WTC11 (cell line): ENCODE measurements at regions not wholly inside any gene's neighbourhood (a gene's known extent, or its start where the extent isn't known, plus 50 kb on each side); places are given as distances from the start of the nearest gene placed in this dataset.

Source experiments
- ATAC-seq: fragments of 200-7000 bp; cut with Tn5 transposase; 2 replicates; pipeline ENCODE4 v1.10.0; 2021; ENCODE audit warnings: mild to moderate bottlenecking, moderate library complexity
- CTCF ChIA-PET: fragments of 300-600 bp; sonication (Branson Sonifier 250); formaldehyde crosslinking; loops from one replicate; lab custom pipeline; 2021; ENCODE audit warnings: antibody characterized with exemption; lab: Charles Lee
- POLR2A ChIA-PET: fragments of 350-600 bp; sonication (Branson Sonifier 250); formaldehyde crosslinking; loops from one replicate; lab custom pipeline; 2021; ENCODE audit warnings: antibody characterized with exemption; lab: Charles Lee
- DNase-seq: peaks from one replicate; pipeline ENCODE4 v3.0.0; 2021; ENCODE audit warnings: low spot score
- H3K27ac Mint-ChIP-seq: 2 replicates; pipeline ENCODE4 v1.8.0; 2021; ENCODE audit warnings: mixed read lengths
- H3K27me3 Mint-ChIP-seq: 2 replicates; pipeline ENCODE4 v1.8.0; 2021; ENCODE audit warnings: low read depth, mild to moderate bottlenecking, moderate library complexity, mixed read lengths
- H3K36me3 Mint-ChIP-seq: 2 replicates; pipeline ENCODE4 v1.8.0; 2021; ENCODE audit warnings: mixed read lengths
- H3K4me1 Mint-ChIP-seq: 2 replicates; pipeline ENCODE4 v1.8.0; 2022; ENCODE audit warnings: mixed read lengths
- H3K4me3 Mint-ChIP-seq: 2 replicates; pipeline ENCODE4 v1.8.0; 2021; ENCODE audit warnings: mild to moderate bottlenecking, moderate library complexity, mixed read lengths
- H3K9me3 Mint-ChIP-seq: 2 replicates; pipeline ENCODE4 v1.8.0; 2021; ENCODE audit warnings: mixed read lengths
- ATF1 ChIP-seq: sonication (generic); formaldehyde crosslinking; IDR thresholded peaks from 2 replicates; pipeline ENCODE4 v1.8.1; 2023; ENCODE audit warnings: mild to moderate bottlenecking, moderate library complexity, missing genetic modification reagents
- CREB1 ChIP-seq: sonication (generic); formaldehyde crosslinking; IDR thresholded peaks from 2 replicates; pipeline ENCODE4 v1.8.0; 2023; ENCODE audit warnings: mild to moderate bottlenecking, missing genetic modification reagents
- ELF4 ChIP-seq: sonication (generic); formaldehyde crosslinking; IDR thresholded peaks from 2 replicates; pipeline ENCODE4 v1.8.1; 2022; ENCODE audit warnings: low read depth, mild to moderate bottlenecking, moderate library complexity, missing genetic modification reagents
- GRHL2 ChIP-seq: fragments of 250-450 bp; sonication (Bioruptor Pico); IDR thresholded peaks from 2 replicates; pipeline ENCODE4 v1.8.0; 2022; ENCODE audit warnings: mild to moderate bottlenecking, moderate library complexity; ENCODE audit not compliant: insufficient replicate concordance, severe bottlenecking
- MXD4 ChIP-seq: fragments of 250-450 bp; sonication (Bioruptor Pico); IDR thresholded peaks from 2 replicates; pipeline ENCODE4 v1.8.0; 2021; ENCODE audit warnings: mild to moderate bottlenecking, moderate library complexity, borderline replicate concordance
- NFE2L1 ChIP-seq: sonication (generic); formaldehyde crosslinking; IDR thresholded peaks from 2 replicates; pipeline ENCODE4 v1.8.1; 2023; ENCODE audit warnings: missing genetic modification reagents
- RORB ChIP-seq: fragments of 250-450 bp; sonication (Bioruptor Pico); IDR thresholded peaks from 2 replicates; pipeline ENCODE4 v1.9.0; 2021; ENCODE audit warnings: mild to moderate bottlenecking
- TEAD1 ChIP-seq: sonication (generic); formaldehyde crosslinking; IDR thresholded peaks from 2 replicates; pipeline ENCODE4 v1.8.0; 2022; ENCODE audit warnings: mild to moderate bottlenecking, missing genetic modification reagents
- ZNF121 ChIP-seq: sonication (generic); formaldehyde crosslinking; IDR thresholded peaks from 2 replicates; pipeline ENCODE4 v1.8.0; 2023; ENCODE audit warnings: missing genetic modification reagents
- ZNF138 ChIP-seq: sonication (generic); formaldehyde crosslinking; conservative IDR thresholded peaks from 2 replicates; pipeline ENCODE4 v1.8.1; 2022; ENCODE audit warnings: mild to moderate bottlenecking, moderate library complexity, missing genetic modification reagents
- ZNF232 ChIP-seq: sonication (generic); formaldehyde crosslinking; IDR thresholded peaks from 2 replicates; pipeline ENCODE4 v1.8.0; 2022; ENCODE audit warnings: mild to moderate bottlenecking, missing genetic modification reagents
- TF ChIP-seq, protein P1 (sequence below): sonication (generic); formaldehyde crosslinking; conservative IDR thresholded peaks from 2 replicates; pipeline ENCODE4 v1.8.1; 2022; ENCODE audit warnings: mild to moderate bottlenecking, missing genetic modification reagents
- TF ChIP-seq, protein P2 (sequence below): sonication (generic); formaldehyde crosslinking; IDR thresholded peaks from 2 replicates; pipeline ENCODE4 v1.8.0; 2022; ENCODE audit warnings: mild to moderate bottlenecking, missing genetic modification reagents
- TF ChIP-seq, protein P3 (sequence below): sonication (generic); formaldehyde crosslinking; IDR thresholded peaks from 2 replicates; pipeline ENCODE4 v1.8.1; 2022; ENCODE audit warnings: missing genetic modification reagents, borderline replicate concordance
- TF ChIP-seq, protein P4 (sequence below): sonication (generic); formaldehyde crosslinking; IDR thresholded peaks from 2 replicates; pipeline ENCODE4 v1.8.1; 2023; ENCODE audit warnings: mild to moderate bottlenecking, missing genetic modification reagents
- TF ChIP-seq, protein P5 (sequence below): fragments of 200-600 bp; IDR thresholded peaks from 2 replicates; pipeline ENCODE4 v1.8.0; 2022; ENCODE audit warnings: antibody characterized with exemption
- TF ChIP-seq, protein P6 (sequence below): sonication (generic); formaldehyde crosslinking; IDR thresholded peaks from 2 replicates; pipeline ENCODE4 v1.8.0; 2022; ENCODE audit warnings: mild to moderate bottlenecking, missing genetic modification reagents
- TF ChIP-seq, protein P7 (sequence below): fragments of 250-450 bp; sonication (Bioruptor Pico); conservative IDR thresholded peaks from 2 replicates; pipeline ENCODE4 v1.9.0; 2021; ENCODE audit warnings: mild to moderate bottlenecking
- TF ChIP-seq, protein P8 (sequence below): sonication (generic); formaldehyde crosslinking; IDR thresholded peaks from 2 replicates; pipeline ENCODE4 v1.8.0; 2023; ENCODE audit warnings: missing genetic modification reagents
- TF ChIP-seq, protein P9 (sequence below): sonication (generic); formaldehyde crosslinking; IDR thresholded peaks from 2 replicates; pipeline ENCODE4 v1.8.0; 2022; ENCODE audit warnings: missing genetic modification reagents

DNA sequence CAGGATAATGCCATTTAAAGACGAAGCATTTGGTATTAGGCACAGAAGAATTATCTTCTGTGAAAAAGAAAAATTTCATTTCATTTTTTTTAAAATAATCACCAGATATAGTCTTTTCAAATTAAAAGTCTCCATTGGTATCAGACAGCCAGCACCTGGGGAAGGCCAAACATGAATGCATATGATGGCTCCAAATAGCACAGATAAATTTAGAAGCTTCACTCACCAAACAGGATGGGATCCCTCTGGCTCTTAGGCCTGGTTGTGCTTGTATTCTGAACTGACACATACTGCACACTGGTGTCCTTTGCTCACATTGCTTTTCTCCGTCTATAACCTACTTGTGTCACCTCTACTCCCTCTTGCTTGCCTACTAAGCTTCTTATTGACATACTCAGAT is 169.5 kb upstream of the CHRM2 start:
- H3K9me3 Mint-ChIP-seq, result no peaks in the 10 kb centered on the region
- H3K27ac Mint-ChIP-seq, result no peak overlapping the region
- ChIA-PET POLR2A (interaction anchor here (0.5 kb wide), 1 partner anchor 531 kb away, joined by 3 read pairs; no protein-coding TSS in a partner anchor), CTCF (no interaction called here)
- H3K4me3 Mint-ChIP-seq, result no peak overlapping the region
- H3K36me3 Mint-ChIP-seq, result no peaks in the 10 kb centered on the region
- DNase-seq (no peak), ATAC-seq (no peak)
- no peaks in the 10 kb centered on the region for H3K27me3 Mint-ChIP-seq
- peaks cover 11% of the 10 kb centered on the region for H3K4me1 Mint-ChIP-seq
- TF ChIP-seq, protein P1, sequence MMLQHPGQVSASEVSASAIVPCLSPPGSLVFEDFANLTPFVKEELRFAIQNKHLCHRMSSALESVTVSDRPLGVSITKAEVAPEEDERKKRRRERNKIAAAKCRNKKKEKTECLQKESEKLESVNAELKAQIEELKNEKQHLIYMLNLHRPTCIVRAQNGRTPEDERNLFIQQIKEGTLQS (CRISPR knock-in tag), result no peak
- TF ChIP-seq GRHL2 (CRISPR knock-in tag) (no peak), ZNF232 (CRISPR knock-in tag) (no peak), ZNF138 (CRISPR knock-in tag) (no peak), CREB1 (CRISPR knock-in tag) (no peak), RORB (CRISPR knock-in tag) (no peak), NFE2L1 (CRISPR knock-in tag) (no peak)
- TF ChIP-seq, protein P2, sequence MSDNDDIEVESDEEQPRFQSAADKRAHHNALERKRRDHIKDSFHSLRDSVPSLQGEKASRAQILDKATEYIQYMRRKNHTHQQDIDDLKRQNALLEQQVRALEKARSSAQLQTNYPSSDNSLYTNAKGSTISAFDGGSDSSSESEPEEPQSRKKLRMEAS (CRISPR knock-in tag), result no peak
- TF ChIP-seq, protein P3, sequence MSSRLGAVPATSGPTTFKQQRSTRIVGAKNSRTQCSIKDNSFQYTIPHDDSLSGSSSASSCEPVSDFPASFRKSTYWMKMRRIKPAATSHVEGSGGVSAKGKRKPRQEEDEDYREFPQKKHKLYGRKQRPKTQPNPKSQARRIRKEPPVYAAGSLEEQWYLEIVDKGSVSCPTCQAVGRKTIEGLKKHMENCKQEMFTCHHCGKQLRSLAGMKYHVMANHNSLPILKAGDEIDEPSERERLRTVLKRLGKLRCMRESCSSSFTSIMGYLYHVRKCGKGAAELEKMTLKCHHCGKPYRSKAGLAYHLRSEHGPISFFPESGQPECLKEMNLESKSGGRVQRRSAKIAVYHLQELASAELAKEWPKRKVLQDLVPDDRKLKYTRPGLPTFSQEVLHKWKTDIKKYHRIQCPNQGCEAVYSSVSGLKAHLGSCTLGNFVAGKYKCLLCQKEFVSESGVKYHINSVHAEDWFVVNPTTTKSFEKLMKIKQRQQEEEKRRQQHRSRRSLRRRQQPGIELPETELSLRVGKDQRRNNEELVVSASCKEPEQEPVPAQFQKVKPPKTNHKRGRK (CRISPR knock-in tag), result no peak
- TF ChIP-seq, protein P4, sequence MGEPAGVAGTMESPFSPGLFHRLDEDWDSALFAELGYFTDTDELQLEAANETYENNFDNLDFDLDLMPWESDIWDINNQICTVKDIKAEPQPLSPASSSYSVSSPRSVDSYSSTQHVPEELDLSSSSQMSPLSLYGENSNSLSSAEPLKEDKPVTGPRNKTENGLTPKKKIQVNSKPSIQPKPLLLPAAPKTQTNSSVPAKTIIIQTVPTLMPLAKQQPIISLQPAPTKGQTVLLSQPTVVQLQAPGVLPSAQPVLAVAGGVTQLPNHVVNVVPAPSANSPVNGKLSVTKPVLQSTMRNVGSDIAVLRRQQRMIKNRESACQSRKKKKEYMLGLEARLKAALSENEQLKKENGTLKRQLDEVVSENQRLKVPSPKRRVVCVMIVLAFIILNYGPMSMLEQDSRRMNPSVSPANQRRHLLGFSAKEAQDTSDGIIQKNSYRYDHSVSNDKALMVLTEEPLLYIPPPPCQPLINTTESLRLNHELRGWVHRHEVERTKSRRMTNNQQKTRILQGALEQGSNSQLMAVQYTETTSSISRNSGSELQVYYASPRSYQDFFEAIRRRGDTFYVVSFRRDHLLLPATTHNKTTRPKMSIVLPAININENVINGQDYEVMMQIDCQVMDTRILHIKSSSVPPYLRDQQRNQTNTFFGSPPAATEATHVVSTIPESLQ (CRISPR knock-in tag), result no peak
- TF ChIP-seq, protein P5, sequence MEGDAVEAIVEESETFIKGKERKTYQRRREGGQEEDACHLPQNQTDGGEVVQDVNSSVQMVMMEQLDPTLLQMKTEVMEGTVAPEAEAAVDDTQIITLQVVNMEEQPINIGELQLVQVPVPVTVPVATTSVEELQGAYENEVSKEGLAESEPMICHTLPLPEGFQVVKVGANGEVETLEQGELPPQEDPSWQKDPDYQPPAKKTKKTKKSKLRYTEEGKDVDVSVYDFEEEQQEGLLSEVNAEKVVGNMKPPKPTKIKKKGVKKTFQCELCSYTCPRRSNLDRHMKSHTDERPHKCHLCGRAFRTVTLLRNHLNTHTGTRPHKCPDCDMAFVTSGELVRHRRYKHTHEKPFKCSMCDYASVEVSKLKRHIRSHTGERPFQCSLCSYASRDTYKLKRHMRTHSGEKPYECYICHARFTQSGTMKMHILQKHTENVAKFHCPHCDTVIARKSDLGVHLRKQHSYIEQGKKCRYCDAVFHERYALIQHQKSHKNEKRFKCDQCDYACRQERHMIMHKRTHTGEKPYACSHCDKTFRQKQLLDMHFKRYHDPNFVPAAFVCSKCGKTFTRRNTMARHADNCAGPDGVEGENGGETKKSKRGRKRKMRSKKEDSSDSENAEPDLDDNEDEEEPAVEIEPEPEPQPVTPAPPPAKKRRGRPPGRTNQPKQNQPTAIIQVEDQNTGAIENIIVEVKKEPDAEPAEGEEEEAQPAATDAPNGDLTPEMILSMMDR, result no peak
- TF ChIP-seq, protein P6, sequence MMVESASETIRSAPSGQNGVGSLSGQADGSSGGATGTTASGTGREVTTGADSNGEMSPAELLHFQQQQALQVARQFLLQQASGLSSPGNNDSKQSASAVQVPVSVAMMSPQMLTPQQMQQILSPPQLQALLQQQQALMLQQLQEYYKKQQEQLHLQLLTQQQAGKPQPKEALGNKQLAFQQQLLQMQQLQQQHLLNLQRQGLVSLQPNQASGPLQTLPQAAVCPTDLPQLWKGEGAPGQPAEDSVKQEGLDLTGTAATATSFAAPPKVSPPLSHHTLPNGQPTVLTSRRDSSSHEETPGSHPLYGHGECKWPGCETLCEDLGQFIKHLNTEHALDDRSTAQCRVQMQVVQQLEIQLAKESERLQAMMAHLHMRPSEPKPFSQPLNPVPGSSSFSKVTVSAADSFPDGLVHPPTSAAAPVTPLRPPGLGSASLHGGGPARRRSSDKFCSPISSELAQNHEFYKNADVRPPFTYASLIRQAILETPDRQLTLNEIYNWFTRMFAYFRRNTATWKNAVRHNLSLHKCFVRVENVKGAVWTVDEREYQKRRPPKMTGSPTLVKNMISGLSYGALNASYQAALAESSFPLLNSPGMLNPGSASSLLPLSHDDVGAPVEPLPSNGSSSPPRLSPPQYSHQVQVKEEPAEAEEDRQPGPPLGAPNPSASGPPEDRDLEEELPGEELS (CRISPR knock-in tag), result no peak
- TF ChIP-seq, protein P7, sequence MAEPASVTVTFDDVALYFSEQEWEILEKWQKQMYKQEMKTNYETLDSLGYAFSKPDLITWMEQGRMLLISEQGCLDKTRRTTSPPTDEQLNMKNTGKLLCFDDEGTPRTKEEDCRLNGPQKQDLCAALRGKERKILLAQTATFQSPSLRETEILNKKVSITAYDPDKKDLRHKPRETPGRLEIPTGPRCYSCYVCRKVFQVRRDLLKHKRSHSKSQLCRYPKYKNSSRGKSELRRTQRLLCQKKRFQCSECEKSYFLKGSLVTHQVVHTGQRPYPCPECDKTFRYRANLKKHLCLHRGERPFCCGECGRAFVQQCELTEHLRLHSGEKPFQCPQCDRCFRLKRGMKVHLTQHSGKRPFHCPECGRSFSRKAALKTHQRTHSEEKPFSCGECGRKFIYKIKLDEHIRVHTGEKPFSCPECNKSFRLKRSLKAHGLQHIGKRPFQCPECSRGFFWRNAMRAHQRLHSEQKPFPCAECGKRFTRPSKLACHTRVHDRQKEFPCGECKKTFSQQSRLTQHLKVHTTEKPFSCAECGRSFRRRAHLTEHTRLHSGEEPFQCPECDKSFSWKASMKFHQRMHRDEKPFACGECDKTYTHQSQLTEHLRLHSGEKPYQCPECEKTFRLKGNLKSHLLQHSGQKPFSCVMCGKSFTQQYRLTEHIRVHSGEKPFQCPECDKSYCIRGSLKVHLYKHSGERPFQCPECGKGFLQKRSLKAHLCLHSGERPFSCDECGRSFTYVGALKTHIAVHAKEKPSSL (CRISPR knock-in tag), result no peak
- TF ChIP-seq, protein P8, sequence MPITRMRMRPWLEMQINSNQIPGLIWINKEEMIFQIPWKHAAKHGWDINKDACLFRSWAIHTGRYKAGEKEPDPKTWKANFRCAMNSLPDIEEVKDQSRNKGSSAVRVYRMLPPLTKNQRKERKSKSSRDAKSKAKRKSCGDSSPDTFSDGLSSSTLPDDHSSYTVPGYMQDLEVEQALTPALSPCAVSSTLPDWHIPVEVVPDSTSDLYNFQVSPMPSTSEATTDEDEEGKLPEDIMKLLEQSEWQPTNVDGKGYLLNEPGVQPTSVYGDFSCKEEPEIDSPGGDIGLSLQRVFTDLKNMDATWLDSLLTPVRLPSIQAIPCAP (CRISPR knock-in tag), result no peak

DNA sequence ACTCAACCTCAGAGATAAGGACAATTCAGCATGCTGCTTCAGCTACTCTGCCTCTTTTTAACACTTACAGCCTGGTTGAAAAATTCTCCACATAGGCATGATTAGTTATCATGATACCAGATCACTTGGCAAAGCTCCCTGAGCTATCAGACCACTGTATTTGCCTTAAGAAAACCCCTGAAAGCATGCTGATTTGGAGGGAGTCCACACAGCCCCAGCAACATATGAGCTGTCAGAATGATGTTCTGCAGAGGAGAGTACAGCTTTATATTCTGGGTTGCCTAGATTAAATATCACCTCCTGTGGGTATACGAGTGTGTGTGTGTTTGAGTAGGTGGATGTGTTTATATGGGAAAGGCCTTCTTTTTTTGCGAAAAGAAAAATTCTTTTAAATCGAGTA is 170.2 kb upstream of the CHRM2 start:
- Mint-ChIP-seq H3K27me3 (no peaks in the 10 kb centered on the region), H3K36me3 (no peaks in the 10 kb centered on the region), H3K27ac (no peak overlapping the region), H3K4me1 (peaks cover 10% of the 10 kb centered on the region), H3K4me3 (no peak overlapping the region), H3K9me3 (no peaks in the 10 kb centered on the region)
- DNase-seq (no peak), ATAC-seq (no peak)
- CTCF ChIA-PET, result no interaction called here
- POLR2A ChIA-PET, result no interaction called here
- TF ChIP-seq, protein P8 (CRISPR knock-in tag), result no peak
- no peak for TF ChIP-seq ATF1 (CRISPR knock-in tag)
- no peak for TF ChIP-seq ELF4 (CRISPR knock-in tag)
- TF ChIP-seq, protein P9, sequence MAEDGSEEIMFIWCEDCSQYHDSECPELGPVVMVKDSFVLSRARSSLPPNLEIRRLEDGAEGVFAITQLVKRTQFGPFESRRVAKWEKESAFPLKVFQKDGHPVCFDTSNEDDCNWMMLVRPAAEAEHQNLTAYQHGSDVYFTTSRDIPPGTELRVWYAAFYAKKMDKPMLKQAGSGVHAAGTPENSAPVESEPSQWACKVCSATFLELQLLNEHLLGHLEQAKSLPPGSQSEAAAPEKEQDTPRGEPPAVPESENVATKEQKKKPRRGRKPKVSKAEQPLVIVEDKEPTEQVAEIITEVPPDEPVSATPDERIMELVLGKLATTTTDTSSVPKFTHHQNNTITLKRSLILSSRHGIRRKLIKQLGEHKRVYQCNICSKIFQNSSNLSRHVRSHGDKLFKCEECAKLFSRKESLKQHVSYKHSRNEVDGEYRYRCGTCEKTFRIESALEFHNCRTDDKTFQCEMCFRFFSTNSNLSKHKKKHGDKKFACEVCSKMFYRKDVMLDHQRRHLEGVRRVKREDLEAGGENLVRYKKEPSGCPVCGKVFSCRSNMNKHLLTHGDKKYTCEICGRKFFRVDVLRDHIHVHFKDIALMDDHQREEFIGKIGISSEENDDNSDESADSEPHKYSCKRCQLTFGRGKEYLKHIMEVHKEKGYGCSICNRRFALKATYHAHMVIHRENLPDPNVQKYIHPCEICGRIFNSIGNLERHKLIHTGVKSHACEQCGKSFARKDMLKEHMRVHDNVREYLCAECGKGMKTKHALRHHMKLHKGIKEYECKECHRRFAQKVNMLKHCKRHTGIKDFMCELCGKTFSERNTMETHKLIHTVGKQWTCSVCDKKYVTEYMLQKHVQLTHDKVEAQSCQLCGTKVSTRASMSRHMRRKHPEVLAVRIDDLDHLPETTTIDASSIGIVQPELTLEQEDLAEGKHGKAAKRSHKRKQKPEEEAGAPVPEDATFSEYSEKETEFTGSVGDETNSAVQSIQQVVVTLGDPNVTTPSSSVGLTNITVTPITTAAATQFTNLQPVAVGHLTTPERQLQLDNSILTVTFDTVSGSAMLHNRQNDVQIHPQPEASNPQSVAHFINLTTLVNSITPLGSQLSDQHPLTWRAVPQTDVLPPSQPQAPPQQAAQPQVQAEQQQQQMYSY, result no peak
- TF ChIP-seq TEAD1 (CRISPR knock-in tag), result no peak
- TF ChIP-seq MXD4 (CRISPR knock-in tag), result no peak
- TF ChIP-seq ZNF121, result no peak
